ENCODE measurements at regions not wholly inside any gene's neighbourhood (a gene's known extent, or its start where the extent isn't known, plus 50 kb on each side); places are given as distances from the start of the nearest gene placed in this dataset.

GRCh38 chr14:25626986-25627385, 577.0 kb upstream of the STXBP6 start:
- ChIA-PET CTCF (no interaction called here), POLR2A (no interaction called here)
- DNase-seq: no peak
- H3K9me3 Mint-ChIP-seq (ENCODE audit: low read depth): no peaks in the 10 kb centered on the region
- no peak overlapping the region for H3K27ac Mint-ChIP-seq
- no peak for ATAC-seq
- intact Hi-C loops (cut with DNase I, micrococcal nuclease): no loop called here
- H3K27me3 Mint-ChIP-seq: no peaks in the 10 kb centered on the region
- no peaks in the 10 kb centered on the region for H3K36me3 Mint-ChIP-seq (ENCODE audit: low read depth)
- H3K4me1 Mint-ChIP-seq: no peaks in the 10 kb centered on the region
- no peak overlapping the region for H3K4me3 Mint-ChIP-seq

- DNase-seq (no peak), ATAC-seq (no peak)
- ChIA-PET POLR2A (no interaction called here), CTCF (no interaction called here)
- Mint-ChIP-seq H3K4me3 (no peak overlapping the region), H3K4me1 (no peaks in the 10 kb centered on the region), H3K27ac (no peak overlapping the region), H3K36me3 (ENCODE audit: low read depth) (no peaks in the 10 kb centered on the region), H3K9me3 (ENCODE audit: low read depth) (peaks cover 11% of the 10 kb centered on the region), H3K27me3 (no peaks in the 10 kb centered on the region)
- intact Hi-C loops (cut with DNase I, micrococcal nuclease): no loop called here
Observed at GRCh38 chr14:25622763-25623162, 572.8 kb upstream of the STXBP6 start.

- no peak overlapping the region for H3K27ac Mint-ChIP-seq
- ATAC-seq: no peak
- ChIA-PET POLR2A (no interaction called here), CTCF (no interaction called here)
- intact Hi-C loops (cut with DNase I, micrococcal nuclease): no loop called here
- no peak overlapping the region for H3K4me3 Mint-ChIP-seq
- H3K36me3 Mint-ChIP-seq (ENCODE audit: low read depth): no peaks in the 10 kb centered on the region
- peaks cover 20% of the 10 kb centered on the region for H3K9me3 Mint-ChIP-seq (ENCODE audit: low read depth)
- DNase-seq: no peak
- H3K27me3 Mint-ChIP-seq: no peaks in the 10 kb centered on the region
- no peaks in the 10 kb centered on the region for H3K4me1 Mint-ChIP-seq
Observed at GRCh38 chr14:25620515-25620914, 570.6 kb upstream of the STXBP6 start.

GRCh38 chr14:25615174-25615573, 565.2 kb upstream of the STXBP6 start:
- no peaks in the 10 kb centered on the region for H3K36me3 Mint-ChIP-seq (ENCODE audit: low read depth)
- H3K9me3 Mint-ChIP-seq (ENCODE audit: low read depth): peaks cover 34% of the 10 kb centered on the region
- intact Hi-C loops (cut with DNase I, micrococcal nuclease): no loop called here
- no peak overlapping the region for H3K4me3 Mint-ChIP-seq
- CTCF ChIA-PET: no interaction called here
- POLR2A ChIA-PET: no interaction called here
- H3K27me3 Mint-ChIP-seq: no peaks in the 10 kb centered on the region
- no peaks in the 10 kb centered on the region for H3K4me1 Mint-ChIP-seq
- H3K27ac Mint-ChIP-seq: no peak overlapping the region
- ATAC-seq (no peak), DNase-seq (no peak)

GRCh38 chr14:25607192-25607591, 557.2 kb upstream of the STXBP6 start:
- H3K36me3 Mint-ChIP-seq (ENCODE audit: low read depth): no peaks in the 10 kb centered on the region
- peaks cover 11% of the 10 kb centered on the region for H3K9me3 Mint-ChIP-seq (ENCODE audit: low read depth)
- ChIA-PET CTCF (no interaction called here), POLR2A (no interaction called here)
- no peaks in the 10 kb centered on the region for H3K4me1 Mint-ChIP-seq
- no peaks in the 10 kb centered on the region for H3K27me3 Mint-ChIP-seq
- H3K27ac Mint-ChIP-seq: no peak overlapping the region
- DNase-seq (no peak), ATAC-seq (no peak)
- intact Hi-C loops (cut with DNase I, micrococcal nuclease): no loop called here
- no peak overlapping the region for H3K4me3 Mint-ChIP-seq

GRCh38 chr14:25602106-25602505, 552.2 kb upstream of the STXBP6 start:
- Mint-ChIP-seq H3K4me1 (no peaks in the 10 kb centered on the region), H3K27ac (no peak overlapping the region), H3K9me3 (ENCODE audit: low read depth) (peaks cover 16% of the 10 kb centered on the region), H3K27me3 (no peaks in the 10 kb centered on the region), H3K4me3 (no peak overlapping the region), H3K36me3 (ENCODE audit: low read depth) (no peaks in the 10 kb centered on the region)
- ChIA-PET POLR2A (no interaction called here), CTCF (no interaction called here)
- ATAC-seq (no peak), DNase-seq (no peak)
- intact Hi-C loops (cut with DNase I, micrococcal nuclease): no loop called here

GRCh38 chr14:25588751-25589150, 538.8 kb upstream of the STXBP6 start:
- no peak overlapping the region for H3K27ac Mint-ChIP-seq
- ChIA-PET CTCF (no interaction called here), POLR2A (no interaction called here)
- no peaks in the 10 kb centered on the region for H3K27me3 Mint-ChIP-seq
- H3K4me3 Mint-ChIP-seq: no peak overlapping the region
- intact Hi-C loops (cut with DNase I, micrococcal nuclease): no loop called here
- peaks cover 13% of the 10 kb centered on the region for H3K9me3 Mint-ChIP-seq (ENCODE audit: low read depth)
- H3K4me1 Mint-ChIP-seq: no peaks in the 10 kb centered on the region
- H3K36me3 Mint-ChIP-seq (ENCODE audit: low read depth): no peaks in the 10 kb centered on the region
- ATAC-seq (no peak), DNase-seq (no peak)

GRCh38 chr14:25574628-25575325, 524.8 kb upstream of the STXBP6 start:
- intact Hi-C loops (cut with DNase I, micrococcal nuclease): no loop called here
- Mint-ChIP-seq H3K27ac (no peak overlapping the region), H3K27me3 (no peaks in the 10 kb centered on the region), H3K9me3 (ENCODE audit: low read depth) (peaks cover 6% of the 10 kb centered on the region), H3K36me3 (ENCODE audit: low read depth) (no peaks in the 10 kb centered on the region), H3K4me3 (no peak overlapping the region), H3K4me1 (no peaks in the 10 kb centered on the region)
- DNase-seq (no peak), ATAC-seq (no peak)
- CTCF ChIA-PET: no interaction called here
- POLR2A ChIA-PET: no interaction called here

- H3K4me3 Mint-ChIP-seq: no peak overlapping the region
- no peaks in the 10 kb centered on the region for H3K4me1 Mint-ChIP-seq
- DNase-seq (no peak), ATAC-seq (no peak)
- POLR2A ChIA-PET: no interaction called here
- H3K27me3 Mint-ChIP-seq: no peaks in the 10 kb centered on the region
- CTCF ChIA-PET: no interaction called here
- intact Hi-C loops (cut with DNase I, micrococcal nuclease): no loop called here
- no peaks in the 10 kb centered on the region for H3K36me3 Mint-ChIP-seq (ENCODE audit: low read depth)
- H3K27ac Mint-ChIP-seq: no peak overlapping the region
- H3K9me3 Mint-ChIP-seq (ENCODE audit: low read depth): peaks cover 8% of the 10 kb centered on the region
Observed at GRCh38 chr14:25570483-25570882, 520.5 kb upstream of the STXBP6 start.

GRCh38 chr14:25557466-25557865, 507.5 kb upstream of the STXBP6 start:
- no peaks in the 10 kb centered on the region for H3K9me3 Mint-ChIP-seq (ENCODE audit: low read depth)
- intact Hi-C loops (cut with DNase I, micrococcal nuclease): no loop called here
- no peaks in the 10 kb centered on the region for H3K4me1 Mint-ChIP-seq
- no peak overlapping the region for H3K27ac Mint-ChIP-seq
- no peaks in the 10 kb centered on the region for H3K36me3 Mint-ChIP-seq (ENCODE audit: low read depth)
- no peak overlapping the region for H3K4me3 Mint-ChIP-seq
- H3K27me3 Mint-ChIP-seq: no peaks in the 10 kb centered on the region
- no peak for ATAC-seq
- no peak for DNase-seq
- POLR2A ChIA-PET: no interaction called here
- CTCF ChIA-PET: no interaction called here

GRCh38 chr14:25552826-25553225, 502.9 kb upstream of the STXBP6 start:
- Mint-ChIP-seq H3K4me1 (no peaks in the 10 kb centered on the region), H3K9me3 (ENCODE audit: low read depth) (peaks cover 3% of the 10 kb centered on the region), H3K36me3 (ENCODE audit: low read depth) (no peaks in the 10 kb centered on the region), H3K27me3 (no peaks in the 10 kb centered on the region), H3K4me3 (no peak overlapping the region), H3K27ac (no peak overlapping the region)
- ChIA-PET CTCF (no interaction called here), POLR2A (no interaction called here)
- no peak for DNase-seq
- intact Hi-C loops (cut with DNase I, micrococcal nuclease): no loop called here
- no peak for ATAC-seq

- Mint-ChIP-seq H3K4me1 (no peaks in the 10 kb centered on the region), H3K4me3 (no peak overlapping the region), H3K27ac (no peak overlapping the region), H3K9me3 (ENCODE audit: low read depth) (peaks cover 3% of the 10 kb centered on the region), H3K27me3 (no peaks in the 10 kb centered on the region), H3K36me3 (ENCODE audit: low read depth) (no peaks in the 10 kb centered on the region)
- ChIA-PET CTCF (no interaction called here), POLR2A (no interaction called here)
- intact Hi-C loops (cut with DNase I, micrococcal nuclease): no loop called here
- no peak for ATAC-seq
- no peak for DNase-seq
Observed at GRCh38 chr14:25551674-25552073, 501.7 kb upstream of the STXBP6 start.

GRCh38 chr14:25546826-25547225, 496.9 kb upstream of the STXBP6 start:
- Mint-ChIP-seq H3K27ac (no peak overlapping the region), H3K36me3 (ENCODE audit: low read depth) (no peaks in the 10 kb centered on the region), H3K4me3 (no peak overlapping the region), H3K4me1 (no peaks in the 10 kb centered on the region), H3K27me3 (no peaks in the 10 kb centered on the region), H3K9me3 (ENCODE audit: low read depth) (peaks cover 3% of the 10 kb centered on the region)
- intact Hi-C loops (cut with DNase I, micrococcal nuclease): no loop called here
- CTCF ChIA-PET: no interaction called here
- DNase-seq: no peak
- POLR2A ChIA-PET: no interaction called here
- no peak for ATAC-seq
